Adrenal gland (tissue), 9 donors: ENCODE measurements at regions not wholly inside any gene's neighbourhood (a gene's known extent, or its start where the extent isn't known, plus 50 kb on each side); places are given as distances from the start of the nearest gene placed in this dataset.

ENCODE experiments used
- DNase-seq, 7 donors: peaks; one replicate each; pipeline ENCODE4 v3.0.0-alpha.2; 2019 to 2020
- H3K27ac ChIP-seq, 5 donors: fragments of 200-600 bp; sonication (generic) in 4 of 5; 1 replicate in 3 of 5; 2 replicates in 2 of 5; pipeline versions ENCODE4 v1.5.1 to v1.8.0; 2016 to 2020; ENCODE audit warnings: mild to moderate bottlenecking in 1 of 5
- H3K27me3 ChIP-seq: fragments of 200-600 bp; 2 replicates; pipeline ENCODE4 v1.8.0; 2021
- H3K36me3 ChIP-seq, 2 donors: fragments of 200-600 bp; replicated peaks in 1 of 2; 1 replicate in 1 of 2; 2 replicates in 1 of 2; pipeline versions ENCODE4 v1.5.1 to v1.8.0; 2018 to 2022
- H3K4me1 ChIP-seq, 2 donors: fragments of 200-600 bp; replicated peaks in 1 of 2; 1 replicate in 1 of 2; 2 replicates in 1 of 2; pipeline versions ENCODE4 v1.5.1 to v1.8.0; 2018 to 2021
- H3K4me3 ChIP-seq, 4 donors: fragments of 200-600 bp; sonication (generic) in 3 of 4; one replicate each; pipeline ENCODE4 v1.5.1; 2016 to 2018
- H3K9me3 ChIP-seq, 3 donors: fragments of 200-600 bp; sonication (generic) in 1 of 3; replicated peaks in 1 of 3; 1 replicate in 2 of 3; 2 replicates in 1 of 3; pipeline versions ENCODE4 v1.5.1 to v1.8.0; 2016 to 2021
- CTCF ChIP-seq, 6 experiments: fragments of 450-650 bp in 4 of 6; fragments of 200-600 bp in 2 of 6; sonication (generic) in 1 of 6; IDR thresholded peaks; 1 replicate in 5 of 6; 2 replicates in 1 of 6; pipeline versions ENCODE4 v1.5.1 to v1.8.0; 2016 to 2021; ENCODE audit warnings: antibody characterized with exemption in 6 of 6, mild to moderate bottlenecking in 2 of 6, moderate library complexity in 1 of 6
- POLR2A ChIP-seq, 2 donors: fragments of 450-650 bp; IDR thresholded peaks; one replicate each; pipeline ENCODE4 v1.6.1; 2017; ENCODE audit warnings: antibody characterized with exemption in 2 of 2, mild to moderate bottlenecking in 2 of 2, moderate library complexity in 1 of 2
- WGBS, 4 donors: extraction: QIAGEN DNeasy Blood & Tissue Kit in 2 of 4; methylation state at CpG; one replicate each; pipeline versions ENCODE4 v1.1.5 to v1.1.7; 2013 to 2017; 5-methylcytosine and 5-hydroxymethylcytosine counted together
- intact Hi-C, 2 donors: fragments of 100-400 bp; cut with DNase I; formaldehyde crosslinking; loops; one replicate each; pipeline versions ENCODE4 v1.14.1 to v1.15.0; 2022 to 2023
- donor health status: healthy with polysubstance abuse.
- donor health status: Bipolar disorder and iron deficiency.
- donor health status: DM: yes; HTN: yes; CAD: no.
- donor health status: DM: no; HTN: no; CAD: no.
- donor health status: DM: no; HTN: no; CAD: no.

GRCh38 chr12:34602213-34602940, 580.1 kb downstream of the ALG10 start:
- DNase-seq, result peak in 2 of 7 donors; percentile 8 to 17
- Histone ChIP-seq H3K36me3 (no peaks in the 10 kb centered on the region), H3K27me3 (no peaks in the 10 kb centered on the region), H3K27ac (no peak overlapping the region), H3K9me3 (no peaks in the 10 kb centered on the region), H3K4me3 (no peak overlapping the region), H3K4me1 (no peaks in the 10 kb centered on the region)
- WGBS, 4 donors, result 61 to 67% (median 65%) methylated on average over 20 to 22 of the region's 22 CpGs
- TF ChIP-seq POLR2A (IDR thresholded peaks at IDR 0.05), result no peak
- intact Hi-C loops, result no loop called here

GRCh38 chr12:34603382-34604035, 581.2 kb downstream of the ALG10 start:
- no peaks in the 10 kb centered on the region for H3K36me3 ChIP-seq
- H3K27me3 ChIP-seq, result no peaks in the 10 kb centered on the region
- 58 to 70% (median 64%) methylated on average over 21 of the region's 21 CpGs for WGBS, 4 donors
- no peak for TF ChIP-seq CTCF (IDR thresholded peaks at IDR 0.05)
- TF ChIP-seq POLR2A (IDR thresholded peaks at IDR 0.05), result no peak
- H3K27ac ChIP-seq, result no peak overlapping the region
- H3K4me1 ChIP-seq, result no peaks in the 10 kb centered on the region
- peak in 1 of 7 donors; percentile 4 for DNase-seq
- peaks cover 0 to 3% (median 0%) of the 10 kb centered on the region in 3 donors for H3K9me3 ChIP-seq
- intact Hi-C loops, result no loop called here
- no peak overlapping the region for H3K4me3 ChIP-seq

- WGBS, 4 donors, result 35 to 41% (median 38%) methylated on average over 6 to 7 of the region's 7 CpGs
- H3K4me1 ChIP-seq, result no peaks in the 10 kb centered on the region
- intact Hi-C loops, result no loop called here
- no peak overlapping the region for H3K4me3 ChIP-seq
- H3K27me3 ChIP-seq, result no peaks in the 10 kb centered on the region
- H3K27ac ChIP-seq, result no peak overlapping the region
- DNase-seq, result no peak
- H3K36me3 ChIP-seq, result no peaks in the 10 kb centered on the region
- TF ChIP-seq POLR2A (IDR thresholded peaks at IDR 0.05) (no peak), CTCF (IDR thresholded peaks at IDR 0.05) (no peak)
- peaks cover 0 to 3% (median 0%) of the 10 kb centered on the region in 3 donors for H3K9me3 ChIP-seq
These were observed 581.9 kb downstream of the ALG10 start for GRCh38 chr12:34604227-34604626.

- no peaks in the 10 kb centered on the region for H3K36me3 ChIP-seq
- H3K27ac ChIP-seq, result no peak overlapping the region
- 60 to 66% (median 65%) methylated on average over 35 to 37 of the region's 37 CpGs for WGBS, 4 donors
- DNase-seq, result peak in 2 of 7 donors; percentile 8 to 25
- H3K4me3 ChIP-seq, result no peak overlapping the region
- H3K4me1 ChIP-seq, result no peaks in the 10 kb centered on the region
- no peaks in the 10 kb centered on the region for H3K27me3 ChIP-seq
- intact Hi-C loops, result no loop called here
- TF ChIP-seq CTCF (IDR thresholded peaks at IDR 0.05), result no peak
- no peak for TF ChIP-seq POLR2A (IDR thresholded peaks at IDR 0.05)
- peaks cover 0 to 3% (median 0%) of the 10 kb centered on the region in 3 donors for H3K9me3 ChIP-seq
These were observed 582.6 kb downstream of the ALG10 start for GRCh38 chr12:34604631-34605509.
